CD4-positive, alpha-beta T cell treated with Interleukin-10 for 1 hour (primary cell): ENCODE measurements at regions not wholly inside any gene's neighbourhood (a gene's known extent, or its start where the extent isn't known, plus 50 kb on each side); places are given as distances from the start of the nearest gene placed in this dataset.
"Not testable (repeated sequence)": the region's sequence is repeated elsewhere in the genome, so short reads cannot be mapped to it uniquely, and the experiment has no call there.

Source experiments
- DNase-seq: peaks from one replicate; pipeline ENCODE4 v3.0.0-alpha.2; 2020

- no peak for DNase-seq
These were observed 811.5 kb upstream of the CITED2 start for GRCh38 chr6:140185991-140186390.

- DNase-seq: no peak
These were observed 809.4 kb upstream of the CITED2 start for GRCh38 chr6:140183881-140184280.

GRCh38 chr6:140182821-140183220, 808.4 kb upstream of the CITED2 start:
- DNase-seq: no peak

- DNase-seq: no peak
These were observed 807.4 kb upstream of the CITED2 start for GRCh38 chr6:140181876-140182275.

GRCh38 chr6:140180306-140180705, 805.9 kb upstream of the CITED2 start:
- DNase-seq: no peak

GRCh38 chr6:140178935-140179334, 804.5 kb upstream of the CITED2 start:
- DNase-seq: no peak

- no peak for DNase-seq
These were observed 804.1 kb upstream of the CITED2 start for GRCh38 chr6:140178520-140178919.

- no peak for DNase-seq
These were observed 801.9 kb upstream of the CITED2 start for GRCh38 chr6:140176306-140176705.

GRCh38 chr6:140175486-140175885, 801.0 kb upstream of the CITED2 start:
- DNase-seq: no peak

- no peak for DNase-seq
These were observed 800.1 kb upstream of the CITED2 start for GRCh38 chr6:140174524-140174923.

GRCh38 chr6:140168365-140168764, 793.9 kb upstream of the CITED2 start:
- DNase-seq: no peak

GRCh38 chr6:140160909-140161308, 786.5 kb upstream of the CITED2 start:
- no peak for DNase-seq

- DNase-seq: no peak
These were observed 786.0 kb upstream of the CITED2 start for GRCh38 chr6:140160494-140160893.

GRCh38 chr6:140156131-140156530, 781.7 kb upstream of the CITED2 start:
- no peak for DNase-seq

GRCh38 chr6:140155451-140156126, 781.1 kb upstream of the CITED2 start:
- DNase-seq: no peak

GRCh38 chr6:140153703-140154102, 779.3 kb upstream of the CITED2 start:
- DNase-seq: no peak

GRCh38 chr6:140147825-140148814, 773.7 kb upstream of the CITED2 start:
- not testable (repeated sequence) for DNase-seq

GRCh38 chr6:140140891-140141290, 766.4 kb upstream of the CITED2 start:
- DNase-seq: no peak

- DNase-seq: no peak
These were observed 764.0 kb upstream of the CITED2 start for GRCh38 chr6:140138311-140139010.

GRCh38 chr6:140134224-140134623, 759.8 kb upstream of the CITED2 start:
- no peak for DNase-seq

GRCh38 chr6:140130074-140130473, 755.6 kb upstream of the CITED2 start:
- DNase-seq: no peak

- DNase-seq: no peak
These were observed 750.0 kb upstream of the CITED2 start for GRCh38 chr6:140124498-140124897.

- no peak for DNase-seq
These were observed 733.7 kb upstream of the CITED2 start for GRCh38 chr6:140108167-140108566.
